BLaER1 treated with 17β-estradiol and CSF1 and Interleukin-3, amounts not matched to agents 10 nM and 100 nM (cell line): ENCODE measurements at regions not wholly inside any gene's neighbourhood (a gene's known extent, or its start where the extent isn't known, plus 50 kb on each side); places are given as distances from the start of the nearest gene placed in this dataset.

Experiments
- H3K27ac ChIP-seq, 11 experiments: shearing (Covaris generic); formaldehyde crosslinking; 2 replicates each; pipeline ENCODE4 v1.8.1; 2022
- H3K27me3 ChIP-seq, 11 experiments: shearing (Covaris generic); formaldehyde crosslinking; 2 replicates each; pipeline ENCODE4 v1.8.1; 2022
- H3K36me3 ChIP-seq, 11 experiments: shearing (Covaris generic); formaldehyde crosslinking; 2 replicates each; pipeline ENCODE4 v1.8.1; 2022
- H3K4me1 ChIP-seq, 10 experiments: shearing (Covaris generic); formaldehyde crosslinking; 2 replicates each; pipeline ENCODE4 v1.8.1; 2022
- H3K4me2 ChIP-seq, 11 experiments: shearing (Covaris generic); formaldehyde crosslinking; 2 replicates each; pipeline ENCODE4 v1.8.1; 2022
- H3K4me3 ChIP-seq, 10 experiments: shearing (Covaris generic); formaldehyde crosslinking; 2 replicates each; pipeline ENCODE4 v1.8.1; 2022
- H3K9ac ChIP-seq, 11 experiments: shearing (Covaris generic); formaldehyde crosslinking; 2 replicates each; pipeline ENCODE4 v1.8.1; 2022
- H3K9me3 ChIP-seq, 11 experiments: shearing (Covaris generic); formaldehyde crosslinking; replicated peaks in 1 of 11; 2 replicates each; pipeline ENCODE4 v1.8.1; 2022
- H4K20me1 ChIP-seq, 11 experiments: shearing (Covaris generic); formaldehyde crosslinking; 2 replicates each; pipeline ENCODE4 v1.8.1; 2022
- Cebpa-rat ChIP-seq, 11 experiments: shearing (Covaris generic); IDR thresholded peaks; 2 replicates each; pipeline ENCODE4 v1.8.1; 2022

DNA sequence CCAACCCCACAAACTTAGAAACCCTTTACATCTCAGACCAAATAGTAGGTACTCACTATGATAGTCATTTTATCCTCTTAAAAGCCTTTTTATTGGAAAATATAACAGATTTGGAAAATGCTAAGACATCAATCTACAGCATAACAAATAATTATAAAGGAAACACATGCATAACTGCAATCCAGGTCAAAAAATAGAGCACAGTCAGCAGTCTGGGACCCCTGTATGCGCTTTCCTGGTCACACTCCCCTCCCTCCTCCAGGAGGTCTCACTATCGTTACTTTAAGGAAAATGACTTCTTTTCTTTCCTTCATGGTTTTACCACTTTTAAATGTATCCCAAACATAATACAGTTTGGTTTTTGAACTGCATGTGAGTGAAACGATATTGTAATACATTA, 90.5 kb upstream of the CCDC150 start:
- Histone ChIP-seq H3K9me3 (no peaks in the 10 kb centered on the region), H3K4me2 (no peak overlapping the region), H3K9ac (no peak overlapping the region), H3K36me3 (no peaks in the 10 kb centered on the region), H3K27me3 (no peaks in the 10 kb centered on the region), H3K4me1 (no peaks in the 10 kb centered on the region), H3K27ac (no peak overlapping the region), H3K4me3 (no peak overlapping the region), H4K20me1 (no peaks in the 10 kb centered on the region)
- TF ChIP-seq Cebpa-rat (IDR thresholded peaks at IDR 0.05) = no peak

DNA sequence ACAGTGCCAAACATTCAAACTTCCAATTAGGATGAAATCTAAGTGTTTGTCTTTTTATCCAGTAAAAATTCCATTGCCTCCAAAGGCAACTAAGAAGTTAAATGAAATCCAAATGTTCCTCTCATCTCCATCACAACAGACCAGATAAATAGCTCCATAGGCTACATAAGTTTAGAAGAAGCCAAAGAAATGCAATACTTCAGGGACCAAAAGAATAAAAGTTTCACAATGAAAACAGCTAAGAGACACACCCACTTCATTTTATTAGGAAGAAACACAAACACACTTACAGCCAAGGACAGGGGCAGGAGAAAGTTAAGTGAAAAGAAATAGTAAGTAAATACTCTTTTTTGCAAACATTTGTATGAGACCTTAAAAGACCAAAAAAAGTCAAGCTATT, 88.5 kb upstream of the CCDC150 start:
- no peaks in the 10 kb centered on the region for H4K20me1 ChIP-seq
- no peaks in the 10 kb centered on the region for H3K9me3 ChIP-seq
- no peak overlapping the region for H3K4me2 ChIP-seq
- H3K4me3 ChIP-seq = no peak overlapping the region
- TF ChIP-seq Cebpa-rat (IDR thresholded peaks at IDR 0.05) = no peak
- H3K4me1 ChIP-seq = no peaks in the 10 kb centered on the region
- H3K27ac ChIP-seq = no peak overlapping the region
- H3K9ac ChIP-seq = no peak overlapping the region
- H3K27me3 ChIP-seq = no peaks in the 10 kb centered on the region
- no peaks in the 10 kb centered on the region for H3K36me3 ChIP-seq

DNA sequence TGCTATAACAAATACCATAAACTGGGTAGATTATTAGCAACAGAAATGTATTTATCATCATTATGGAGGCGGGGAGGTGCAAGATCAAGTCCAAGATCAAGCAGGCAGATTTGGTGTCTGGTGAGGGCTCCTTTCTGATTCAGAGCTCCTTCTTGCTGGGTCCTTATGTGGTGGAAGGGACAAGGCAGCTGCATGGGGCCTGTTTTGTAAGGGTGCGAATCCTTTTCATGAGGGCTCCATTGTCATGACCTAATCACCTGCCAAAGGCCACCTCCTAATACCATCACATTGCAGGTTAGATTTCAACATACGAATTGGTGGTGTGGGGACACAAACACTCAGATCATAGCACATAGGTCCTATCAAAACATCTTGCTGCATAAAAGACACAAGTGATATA, 84.4 kb upstream of the CCDC150 start:
- Histone ChIP-seq H3K4me1 (no peaks in the 10 kb centered on the region), H3K4me2 (no peak overlapping the region), H3K36me3 (no peaks in the 10 kb centered on the region), H3K9ac (no peak overlapping the region), H3K27me3 (no peaks in the 10 kb centered on the region), H3K27ac (no peak overlapping the region), H3K4me3 (no peak overlapping the region), H3K9me3 (peaks cover 0 to 3% (median 0%) of the 10 kb centered on the region in 11 experiments; a peak in 4 of 22 replicates), H4K20me1 (no peaks in the 10 kb centered on the region)
- no peak for TF ChIP-seq Cebpa-rat (IDR thresholded peaks at IDR 0.05)

DNA sequence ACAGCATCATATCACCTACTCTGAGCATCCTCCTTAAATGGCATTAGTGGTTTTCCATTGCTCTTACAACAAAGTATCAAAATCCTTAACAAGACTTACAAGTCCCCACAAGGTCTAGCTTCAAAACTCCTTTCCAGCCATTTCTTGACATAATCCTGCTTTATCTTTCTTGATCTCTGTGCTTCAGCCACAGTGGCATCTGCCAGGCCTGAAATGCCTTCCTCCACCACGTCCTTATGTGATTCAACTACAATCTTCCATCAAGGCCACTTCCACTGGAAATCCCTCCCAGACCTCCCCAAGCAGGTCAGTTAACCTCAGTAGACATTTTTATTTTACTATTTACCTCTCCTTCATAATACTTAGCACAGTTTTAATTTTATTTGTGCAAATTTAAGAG, 83.8 kb upstream of the CCDC150 start:
- Histone ChIP-seq H3K4me1 (no peaks in the 10 kb centered on the region), H3K27me3 (no peaks in the 10 kb centered on the region), H3K9ac (no peak overlapping the region)

DNA sequence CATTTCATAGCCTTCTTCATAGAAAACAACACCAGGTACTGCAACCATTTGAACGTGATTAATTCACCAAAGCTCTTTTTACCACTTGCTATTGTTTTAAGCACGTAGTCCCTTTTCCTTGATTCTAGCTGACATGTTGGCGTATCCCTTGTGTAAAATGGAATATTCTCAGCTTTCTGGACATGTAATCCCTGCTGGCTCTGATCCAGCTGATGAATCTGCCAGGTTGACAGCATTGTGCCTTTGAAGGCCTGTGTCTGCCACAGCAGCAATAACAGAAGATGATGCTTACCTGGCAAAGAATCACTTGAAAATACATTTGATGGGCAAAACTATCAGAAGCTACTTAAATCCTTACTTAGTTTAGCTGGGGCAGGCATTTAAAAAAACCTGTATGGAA, 81.0 kb upstream of the CCDC150 start:
- Histone ChIP-seq H3K36me3 (no peaks in the 10 kb centered on the region), H3K9ac (no peak overlapping the region), H3K9me3 (peaks cover 11 to 22% (median 14%) of the 10 kb centered on the region in 11 experiments), H3K27me3 (peaks cover 0 to 3% (median 0%) of the 10 kb centered on the region in 11 experiments; a peak in 1 of 22 replicates), H3K27ac (no peak overlapping the region), H4K20me1 (no peaks in the 10 kb centered on the region), H3K4me3 (no peak overlapping the region), H3K4me2 (no peak overlapping the region), H3K4me1 (no peaks in the 10 kb centered on the region)
- no peak for TF ChIP-seq Cebpa-rat (IDR thresholded peaks at IDR 0.05)

More for the DNA sequence above, 83.8 kb upstream of the CCDC150 start:
- Histone ChIP-seq H4K20me1 (no peaks in the 10 kb centered on the region), H3K4me3 (no peak overlapping the region), H3K36me3 (no peaks in the 10 kb centered on the region), H3K4me2 (no peak overlapping the region), H3K27ac (no peak overlapping the region), H3K9me3 (peaks cover 0 to 9% (median under 1%) of the 10 kb centered on the region in 11 experiments; a peak in 11 of 22 replicates)
- no peak for TF ChIP-seq Cebpa-rat (IDR thresholded peaks at IDR 0.05)

DNA sequence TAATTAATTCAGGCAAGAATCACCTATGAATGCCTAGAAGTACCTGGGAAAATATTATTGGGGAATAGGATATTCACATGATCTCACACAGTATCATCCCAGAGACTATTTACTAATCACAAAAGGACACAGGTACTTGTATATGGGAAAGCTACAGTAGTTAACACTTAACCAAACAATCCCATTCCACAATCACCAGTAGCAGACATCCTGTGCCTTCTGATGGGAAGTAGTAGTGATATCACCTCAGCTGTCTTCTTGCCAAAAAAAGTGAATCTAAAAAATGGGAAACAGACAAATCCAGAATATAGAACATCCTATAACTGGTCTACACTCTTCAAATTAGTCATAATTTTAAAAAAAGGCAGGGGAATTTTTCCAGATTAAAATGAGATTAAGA, 75.6 kb upstream of the CCDC150 start:
- Histone ChIP-seq H3K4me2 (no peak overlapping the region), H3K4me1 (peaks cover 0 to 16% (median 2%) of the 10 kb centered on the region in 10 experiments; a peak in 7 of 20 replicates), H3K9ac (no peak overlapping the region), H3K9me3 (peaks cover 11 to 22% (median 14%) of the 10 kb centered on the region in 11 experiments), H4K20me1 (no peaks in the 10 kb centered on the region), H3K36me3 (no peaks in the 10 kb centered on the region), H3K27ac (no peak overlapping the region), H3K27me3 (peaks cover 0 to 3% (median 0%) of the 10 kb centered on the region in 11 experiments; a peak in 1 of 22 replicates), H3K4me3 (no peak overlapping the region)
- no peak for TF ChIP-seq Cebpa-rat (IDR thresholded peaks at IDR 0.05)

DNA sequence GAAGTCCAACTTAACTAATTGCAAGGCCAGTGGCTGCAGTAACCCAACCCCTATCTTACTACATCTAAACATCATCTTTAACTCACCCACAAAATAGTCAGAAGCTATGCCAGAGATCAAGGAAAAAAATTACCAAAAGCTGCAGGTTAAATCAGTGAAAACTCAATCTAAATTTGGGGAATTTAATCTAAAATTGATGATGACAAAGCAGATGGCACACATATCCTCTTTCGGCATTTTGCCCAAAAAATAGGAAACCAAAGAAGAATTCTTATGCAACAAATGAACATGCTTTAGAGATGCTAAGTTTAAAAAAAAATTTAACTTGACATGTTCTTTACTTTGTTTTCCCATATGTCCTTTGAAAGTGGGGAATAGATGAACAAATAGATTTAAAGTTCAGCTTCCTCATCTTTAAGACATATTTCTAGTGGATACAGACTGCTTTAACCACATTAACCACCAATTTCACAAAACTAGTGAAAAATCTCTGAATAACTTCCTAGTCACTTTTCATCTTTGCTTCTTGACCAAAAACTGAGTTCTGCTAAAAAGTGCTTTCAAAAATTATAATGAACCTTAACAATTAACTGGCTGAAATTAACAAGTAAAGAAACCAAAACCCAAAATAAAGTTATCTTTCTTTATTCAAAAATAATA, 74.3 kb upstream of the CCDC150 start:
- Histone ChIP-seq H3K27ac (no peak overlapping the region), H3K4me2 (peak overlapping the region in 5 of 11 experiments; percentile 14 to 60 (median 49); a peak in 7 of 22 replicates), H3K9me3 (peaks cover 10 to 19% (median 13%) of the 10 kb centered on the region in 11 experiments), H3K36me3 (no peaks in the 10 kb centered on the region), H3K4me1 (peaks cover 0 to 16% (median 2%) of the 10 kb centered on the region in 10 experiments; a peak in 7 of 20 replicates), H4K20me1 (no peaks in the 10 kb centered on the region), H3K4me3 (no peak overlapping the region), H3K9ac (no peak overlapping the region), H3K27me3 (peaks cover 0 to 3% (median 0%) of the 10 kb centered on the region in 11 experiments; a peak in 1 of 22 replicates)
- no peak for TF ChIP-seq Cebpa-rat (IDR thresholded peaks at IDR 0.05)

DNA sequence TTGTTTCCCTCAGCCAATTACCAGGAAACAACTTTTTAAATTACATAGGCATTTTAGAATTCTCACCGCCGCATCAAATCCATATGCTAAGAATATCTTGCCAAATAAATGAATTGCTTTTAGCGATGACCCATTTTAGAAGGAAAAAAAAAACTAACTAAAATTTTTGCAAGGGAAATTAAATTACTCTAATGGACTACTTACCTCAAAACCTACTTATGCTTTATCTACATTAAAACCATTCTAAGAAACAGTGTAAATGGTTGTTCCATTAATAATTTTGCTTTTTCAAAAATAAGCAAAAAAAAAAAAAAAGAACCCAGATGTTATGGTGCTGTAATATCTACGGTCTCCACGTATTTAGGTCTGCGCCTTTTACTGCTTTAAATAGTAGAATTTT, 73.5 kb upstream of the CCDC150 start:
- Histone ChIP-seq H4K20me1 (no peaks in the 10 kb centered on the region), H3K4me3 (no peak overlapping the region), H3K9me3 (peaks cover 7 to 12% (median 10%) of the 10 kb centered on the region in 11 experiments), H3K9ac (no peak overlapping the region), H3K27ac (no peak overlapping the region), H3K36me3 (no peaks in the 10 kb centered on the region), H3K4me2 (no peak overlapping the region; a peak in 1 of 22 replicates), H3K4me1 (peaks cover 0 to 16% (median 2%) of the 10 kb centered on the region in 10 experiments; a peak in 7 of 20 replicates), H3K27me3 (peaks cover 0 to 3% (median 0%) of the 10 kb centered on the region in 11 experiments; a peak in 1 of 22 replicates)
- no peak for TF ChIP-seq Cebpa-rat (IDR thresholded peaks at IDR 0.05)

DNA sequence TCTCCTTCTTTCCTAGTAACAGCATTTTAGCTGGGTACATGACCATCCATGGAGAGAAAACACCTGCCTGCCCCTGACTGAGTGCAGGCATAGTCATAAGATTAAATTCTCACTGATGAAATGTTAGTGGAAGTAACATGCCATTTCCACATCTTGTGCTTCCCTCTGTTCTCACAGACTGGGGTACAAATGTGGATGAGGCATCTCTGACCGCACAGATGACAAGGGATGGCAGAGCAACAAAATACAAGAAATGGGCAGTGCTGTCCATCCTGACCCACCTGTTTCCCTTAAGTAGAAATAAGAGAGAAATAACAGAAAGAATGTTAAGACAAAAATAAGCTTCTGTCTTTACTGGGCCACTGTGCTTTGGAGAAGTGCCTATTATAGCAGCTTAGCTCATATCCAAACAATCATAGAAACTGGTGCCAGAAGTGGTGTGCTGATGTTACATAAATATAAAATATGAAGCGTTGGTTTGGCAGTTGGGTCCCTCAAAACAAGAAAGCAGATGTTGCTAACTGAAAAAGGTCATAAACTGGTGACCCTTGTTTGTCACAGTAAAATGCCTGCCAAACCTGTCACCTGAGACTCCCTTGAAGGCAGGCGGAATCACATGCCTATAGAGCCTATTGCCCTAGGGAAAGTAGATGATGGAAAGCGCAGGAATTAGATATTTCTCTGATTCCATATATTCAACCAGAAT, 72.4 kb upstream of the CCDC150 start:
- peaks cover 0 to 16% (median 2%) of the 10 kb centered on the region in 10 experiments; a peak in 7 of 20 replicates for H3K4me1 ChIP-seq
- TF ChIP-seq Cebpa-rat (IDR thresholded peaks at IDR 0.05) = no peak

More for the DNA sequence above, 72.4 kb upstream of the CCDC150 start:
- H3K27me3 ChIP-seq = peaks cover 0 to 3% (median 0%) of the 10 kb centered on the region in 11 experiments; a peak in 1 of 22 replicates
- H3K9me3 ChIP-seq = peaks cover 0 to under 1% (median 0%) of the 10 kb centered on the region in 11 experiments; a peak in 2 of 22 replicates
- H3K4me2 ChIP-seq = peak overlapping the region in 2 of 11 experiments; percentile 1 to 8; a peak in 2 of 22 replicates
- H3K9ac ChIP-seq = no peak overlapping the region
- no peak overlapping the region for H3K4me3 ChIP-seq
- H3K27ac ChIP-seq = no peak overlapping the region
- H4K20me1 ChIP-seq = no peaks in the 10 kb centered on the region
- no peaks in the 10 kb centered on the region for H3K36me3 ChIP-seq
